ENCODE measurements at regions not wholly inside any gene's neighbourhood (a gene's known extent, or its start where the extent isn't known, plus 50 kb on each side); places are given as distances from the start of the nearest gene placed in this dataset.

DNA sequence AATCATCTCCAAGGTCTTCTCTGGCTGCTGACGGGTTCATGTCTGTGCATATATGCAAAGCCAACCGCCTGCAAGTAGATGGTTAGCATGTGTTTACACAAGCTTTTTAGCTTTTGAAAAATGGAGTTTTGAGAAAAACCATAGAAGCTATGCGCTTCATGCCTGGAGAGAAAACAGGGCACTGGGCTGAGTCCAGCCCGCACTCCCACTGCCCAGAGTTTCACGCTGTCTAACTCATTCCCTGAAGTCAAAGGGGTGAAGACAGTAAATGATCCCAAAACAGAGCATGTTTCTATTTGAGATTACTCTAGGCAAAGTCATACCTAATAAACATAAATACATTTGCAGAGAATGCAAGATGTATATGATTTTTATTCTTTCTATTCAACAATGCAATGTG is 278.8 kb downstream of the IRX2 start:
- no peak overlapping the region for H3K4me2 ChIP-seq (ENCODE audit: low read length)
- H3K36me3 ChIP-seq (ENCODE audit: control insufficient read depth in 1 of 2, insufficient read depth in 2 of 2, low read length in 2 of 2) = no peaks in the 10 kb centered on the region
- intact Hi-C loops (cut with micrococcal nuclease) = no loop called here
- H3K9me3 ChIP-seq (ENCODE audit: control insufficient read depth in 1 of 2, insufficient read depth in 1 of 2, low read depth in 1 of 2, low read length in 2 of 2) = peaks cover 0 to 16% of the 10 kb centered on the region in 2 experiments; a peak in 2 of 4 replicates
- no peaks in the 10 kb centered on the region for H4K20me1 ChIP-seq (ENCODE audit: insufficient read depth)
- H3K9ac ChIP-seq (ENCODE audit: low read length) = no peak overlapping the region
- no peak for TF ChIP-seq FOSL1 (IDR thresholded peaks at IDR 0.05; ENCODE audit: low read depth)
- TF ChIP-seq EZH2phosphoT487 (IDR thresholded peaks at IDR 0.05; ENCODE audit: borderline replicate concordance) = no peak
- no peak for TF ChIP-seq JUND (IDR thresholded peaks at IDR 0.05)
- TF ChIP-seq, protein P1, sequence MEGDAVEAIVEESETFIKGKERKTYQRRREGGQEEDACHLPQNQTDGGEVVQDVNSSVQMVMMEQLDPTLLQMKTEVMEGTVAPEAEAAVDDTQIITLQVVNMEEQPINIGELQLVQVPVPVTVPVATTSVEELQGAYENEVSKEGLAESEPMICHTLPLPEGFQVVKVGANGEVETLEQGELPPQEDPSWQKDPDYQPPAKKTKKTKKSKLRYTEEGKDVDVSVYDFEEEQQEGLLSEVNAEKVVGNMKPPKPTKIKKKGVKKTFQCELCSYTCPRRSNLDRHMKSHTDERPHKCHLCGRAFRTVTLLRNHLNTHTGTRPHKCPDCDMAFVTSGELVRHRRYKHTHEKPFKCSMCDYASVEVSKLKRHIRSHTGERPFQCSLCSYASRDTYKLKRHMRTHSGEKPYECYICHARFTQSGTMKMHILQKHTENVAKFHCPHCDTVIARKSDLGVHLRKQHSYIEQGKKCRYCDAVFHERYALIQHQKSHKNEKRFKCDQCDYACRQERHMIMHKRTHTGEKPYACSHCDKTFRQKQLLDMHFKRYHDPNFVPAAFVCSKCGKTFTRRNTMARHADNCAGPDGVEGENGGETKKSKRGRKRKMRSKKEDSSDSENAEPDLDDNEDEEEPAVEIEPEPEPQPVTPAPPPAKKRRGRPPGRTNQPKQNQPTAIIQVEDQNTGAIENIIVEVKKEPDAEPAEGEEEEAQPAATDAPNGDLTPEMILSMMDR (IDR thresholded peaks at IDR 0.05 in 2 of 3, conservative IDR thresholded peaks at IDR 0.05 in 1 of 3; ENCODE audit: borderline replicate concordance in 1 of 3, insufficient read depth in 1 of 3, low read depth in 2 of 3, low read length in 2 of 3) = no peak
- no peak for TF ChIP-seq EGR1 (IDR thresholded peaks at IDR 0.05; ENCODE audit: low read depth)
- TF ChIP-seq SP1 (IDR thresholded peaks at IDR 0.05; ENCODE audit: low read depth) = no peak
- no peak for TF ChIP-seq ZFX (IDR thresholded peaks at IDR 0.05)
- no peak for TF ChIP-seq ZNF274 (IDR thresholded peaks at IDR 0.05; ENCODE audit: low read depth, low read length)
- TF ChIP-seq, protein P2, sequence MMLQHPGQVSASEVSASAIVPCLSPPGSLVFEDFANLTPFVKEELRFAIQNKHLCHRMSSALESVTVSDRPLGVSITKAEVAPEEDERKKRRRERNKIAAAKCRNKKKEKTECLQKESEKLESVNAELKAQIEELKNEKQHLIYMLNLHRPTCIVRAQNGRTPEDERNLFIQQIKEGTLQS (IDR thresholded peaks at IDR 0.05) = no peak
- no peak for TF ChIP-seq ELF1 (IDR thresholded peaks at IDR 0.05; ENCODE audit: borderline replicate concordance, low read depth)
- TF ChIP-seq RAD21 (IDR thresholded peaks at IDR 0.05; ENCODE audit: low read depth) = no peak
- no peaks in the 10 kb centered on the region for H3K79me2 ChIP-seq (ENCODE audit: insufficient read depth, low read length)
- ChIA-PET POLR2A (no interaction called here), RAD21 (ENCODE audit: low non-redundant PET in 1 of 2, low total read pairs in 2 of 2, uncharacterized antibody in 2 of 2, unreplicated experiment in 2 of 2) (no interaction called here), CTCF (no interaction called here)
- ATAC-seq (no peak), DNase-seq (ENCODE audit: low read depth, low spot score) (no peak)
- no peak overlapping the region for H3K27ac ChIP-seq (ENCODE audit: low read depth, low read length)
- no peaks in the 10 kb centered on the region for H3K4me1 ChIP-seq (ENCODE audit: control insufficient read depth in 1 of 2, insufficient read depth in 2 of 2, low read length in 2 of 2)
- H3K4me3 ChIP-seq (replicated peaks in 1 of 2; ENCODE audit: low read depth in 1 of 2, low read length in 2 of 2) = no peak overlapping the region
- H3K27me3 ChIP-seq (ENCODE audit: insufficient read depth, low read length) = no peaks in the 10 kb centered on the region
- no peaks in the 10 kb centered on the region for H3K9me2 ChIP-seq (ENCODE audit: insufficient read depth)
- no TSS peak for BruUV-seq (replicated peaks)
- H2AFZ ChIP-seq (ENCODE audit: low read depth, low read length, poor library complexity, severe bottlenecking) = no peak overlapping the region

Data from HCT116 (cell line).